ENCODE measurements at regions not wholly inside any gene's neighbourhood (a gene's known extent, or its start where the extent isn't known, plus 50 kb on each side); places are given as distances from the start of the nearest gene placed in this dataset.
"Not testable (repeated sequence)": the region's sequence is repeated elsewhere in the genome, so short reads cannot be mapped to it uniquely, and the experiment has no call there.

DNA sequence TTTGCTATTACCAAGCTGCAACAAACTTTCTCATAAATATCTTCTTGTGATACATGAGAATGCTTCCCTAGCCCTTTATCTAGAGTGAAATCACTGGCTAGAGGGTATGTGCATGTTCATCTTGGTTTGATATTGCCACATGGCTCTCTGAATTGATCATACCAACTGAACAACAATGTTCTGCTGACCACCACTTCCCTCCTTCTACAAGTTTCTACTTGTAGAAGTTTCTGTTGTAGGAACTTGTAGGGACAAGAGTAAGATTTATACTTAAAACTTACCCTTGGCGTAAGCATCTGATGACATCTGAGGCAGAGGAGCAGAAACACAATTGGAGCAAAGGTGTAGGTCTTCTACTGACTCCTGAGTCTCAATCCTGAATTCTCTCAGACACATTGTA, 86.3 kb upstream of the FAM13C start:
- DNase-seq (ENCODE audit: low read depth in 1 of 2, low spot score in 1 of 2): no peak
- Histone ChIP-seq H3K4me1 (ENCODE audit: low read depth) (no peaks in the 10 kb centered on the region), H3K27me3 (no peaks in the 10 kb centered on the region), H3K9me3 (ENCODE audit: low read depth) (no peaks in the 10 kb centered on the region), H3K27ac (no peak overlapping the region), H3K36me3 (no peaks in the 10 kb centered on the region), H3K4me3 (no peak overlapping the region)
- TF ChIP-seq, protein P1, sequence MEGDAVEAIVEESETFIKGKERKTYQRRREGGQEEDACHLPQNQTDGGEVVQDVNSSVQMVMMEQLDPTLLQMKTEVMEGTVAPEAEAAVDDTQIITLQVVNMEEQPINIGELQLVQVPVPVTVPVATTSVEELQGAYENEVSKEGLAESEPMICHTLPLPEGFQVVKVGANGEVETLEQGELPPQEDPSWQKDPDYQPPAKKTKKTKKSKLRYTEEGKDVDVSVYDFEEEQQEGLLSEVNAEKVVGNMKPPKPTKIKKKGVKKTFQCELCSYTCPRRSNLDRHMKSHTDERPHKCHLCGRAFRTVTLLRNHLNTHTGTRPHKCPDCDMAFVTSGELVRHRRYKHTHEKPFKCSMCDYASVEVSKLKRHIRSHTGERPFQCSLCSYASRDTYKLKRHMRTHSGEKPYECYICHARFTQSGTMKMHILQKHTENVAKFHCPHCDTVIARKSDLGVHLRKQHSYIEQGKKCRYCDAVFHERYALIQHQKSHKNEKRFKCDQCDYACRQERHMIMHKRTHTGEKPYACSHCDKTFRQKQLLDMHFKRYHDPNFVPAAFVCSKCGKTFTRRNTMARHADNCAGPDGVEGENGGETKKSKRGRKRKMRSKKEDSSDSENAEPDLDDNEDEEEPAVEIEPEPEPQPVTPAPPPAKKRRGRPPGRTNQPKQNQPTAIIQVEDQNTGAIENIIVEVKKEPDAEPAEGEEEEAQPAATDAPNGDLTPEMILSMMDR (IDR thresholded peaks at IDR 0.05; ENCODE audit: low read depth, low read length): no peak

DNA sequence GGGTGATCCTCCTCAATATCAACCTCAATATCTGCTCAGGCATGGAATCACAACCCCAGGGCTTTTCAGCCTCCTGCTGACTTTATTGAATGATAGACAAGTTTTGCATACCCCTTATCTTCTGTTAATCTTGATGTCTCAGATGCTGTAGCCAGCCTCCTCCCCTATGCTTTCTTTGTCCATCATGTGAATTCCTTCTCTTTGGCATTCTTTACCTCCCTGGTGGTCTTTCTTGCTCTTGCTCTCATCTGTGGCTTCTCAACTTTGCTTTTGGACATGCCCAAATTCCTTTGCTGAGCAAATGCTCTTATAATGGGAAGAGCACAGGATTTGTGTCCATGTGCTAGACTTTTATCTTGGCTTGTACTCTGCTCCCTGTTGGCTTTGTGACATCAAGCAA, 73.4 kb upstream of the FAM13C start:
- H3K36me3 ChIP-seq: no peaks in the 10 kb centered on the region
- TF ChIP-seq, protein P1 (IDR thresholded peaks at IDR 0.05; ENCODE audit: low read depth, low read length): no peak
- H3K27ac ChIP-seq: no peak overlapping the region
- no peaks in the 10 kb centered on the region for H3K4me1 ChIP-seq (ENCODE audit: low read depth)
- no peak overlapping the region for H3K4me3 ChIP-seq
- H3K27me3 ChIP-seq: no peaks in the 10 kb centered on the region
- DNase-seq (ENCODE audit: low read depth in 1 of 2, low spot score in 1 of 2): peak in 1 of 2 donors; percentile 3
- H3K9me3 ChIP-seq (ENCODE audit: low read depth): no peaks in the 10 kb centered on the region

DNA sequence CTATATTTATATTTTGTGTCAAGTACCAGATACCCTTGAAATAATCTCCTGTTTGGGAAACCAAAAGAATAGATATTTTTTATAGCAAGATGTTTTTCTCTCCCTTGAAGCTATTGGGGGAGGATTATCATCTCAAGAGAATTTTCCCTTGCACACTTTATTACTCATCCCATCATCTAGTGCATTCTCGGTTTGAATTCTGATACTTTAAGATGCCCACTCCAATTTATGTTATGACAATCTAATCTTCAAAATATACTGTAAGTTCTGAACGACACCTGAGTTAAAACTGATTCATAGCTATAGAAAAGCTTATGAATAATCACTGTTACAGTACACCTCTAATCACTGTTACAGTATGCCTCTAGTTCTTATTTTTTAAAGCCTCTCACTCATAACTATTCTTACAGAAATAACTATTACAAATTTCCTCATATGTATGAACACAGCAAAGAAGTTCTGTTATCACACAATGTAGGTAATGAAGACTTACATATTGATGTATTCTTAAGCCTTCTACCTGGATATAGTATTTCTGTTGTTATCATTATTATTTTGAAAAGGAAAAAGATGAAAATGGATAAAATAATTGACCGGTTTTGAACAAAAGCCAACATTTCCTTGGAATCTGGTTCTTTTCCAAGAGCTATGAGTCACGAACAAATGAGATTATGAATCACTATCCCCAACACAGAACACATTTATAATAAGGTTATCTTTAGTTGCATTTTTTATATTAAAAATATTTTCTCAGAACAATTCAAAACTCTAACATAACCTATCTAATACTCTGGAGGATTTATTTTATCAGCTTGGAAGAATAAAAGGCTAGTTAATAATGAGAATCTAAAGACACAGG, 72.3 kb upstream of the FAM13C start:
- H3K36me3 ChIP-seq: no peaks in the 10 kb centered on the region
- TF ChIP-seq, protein P1 (IDR thresholded peaks at IDR 0.05; ENCODE audit: low read depth, low read length): no peak
- peak in 1 of 2 donors; percentile 43 for DNase-seq (ENCODE audit: low read depth in 1 of 2, low spot score in 1 of 2)
- H3K27ac ChIP-seq: no peak overlapping the region
- H3K4me3 ChIP-seq: no peak overlapping the region
- no peaks in the 10 kb centered on the region for H3K27me3 ChIP-seq
- no peaks in the 10 kb centered on the region for H3K4me1 ChIP-seq (ENCODE audit: low read depth)
- no peaks in the 10 kb centered on the region for H3K9me3 ChIP-seq (ENCODE audit: low read depth)

DNA sequence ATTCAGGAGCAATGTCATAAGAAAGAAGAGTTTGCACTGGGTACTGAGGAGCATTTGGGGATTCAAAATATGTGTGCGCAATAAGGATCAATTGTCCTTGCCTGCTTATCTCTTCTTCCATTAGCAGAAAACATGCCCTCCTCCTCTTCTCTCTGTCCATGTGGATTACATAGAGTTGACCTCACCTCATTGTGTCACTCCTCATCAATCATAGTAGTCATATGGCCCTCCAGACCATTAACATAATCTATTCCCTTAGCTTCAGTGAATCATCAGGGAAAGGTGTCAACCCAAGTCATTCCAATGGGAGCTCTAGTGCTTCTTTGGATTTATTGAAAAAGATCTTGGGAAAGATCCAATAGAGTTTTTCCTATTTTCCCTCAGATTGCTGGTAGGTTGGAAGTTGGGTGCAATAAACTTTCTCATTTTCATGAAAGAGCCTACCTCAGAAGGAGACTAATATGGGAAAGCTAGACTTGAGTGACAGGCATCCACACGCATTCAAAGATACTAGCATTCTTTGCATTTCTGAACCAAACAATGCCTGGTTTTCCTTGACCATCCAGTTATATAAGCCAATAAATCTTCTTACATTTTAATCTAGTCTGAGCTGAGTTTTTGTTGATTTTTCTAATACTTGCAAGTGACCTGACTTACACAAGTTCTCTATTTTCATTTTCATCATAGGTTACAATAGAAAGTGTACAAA, 71.5 kb upstream of the FAM13C start:
- H3K4me3 ChIP-seq: no peak overlapping the region
- DNase-seq (ENCODE audit: low read depth in 1 of 2, low spot score in 1 of 2): peak in 1 of 2 donors; percentile 5
- H3K27me3 ChIP-seq: no peaks in the 10 kb centered on the region
- no peaks in the 10 kb centered on the region for H3K36me3 ChIP-seq
- no peak overlapping the region for H3K27ac ChIP-seq
- no peaks in the 10 kb centered on the region for H3K9me3 ChIP-seq (ENCODE audit: low read depth)
- H3K4me1 ChIP-seq (ENCODE audit: low read depth): no peaks in the 10 kb centered on the region
- TF ChIP-seq, protein P1 (IDR thresholded peaks at IDR 0.05; ENCODE audit: low read depth, low read length): no peak

DNA sequence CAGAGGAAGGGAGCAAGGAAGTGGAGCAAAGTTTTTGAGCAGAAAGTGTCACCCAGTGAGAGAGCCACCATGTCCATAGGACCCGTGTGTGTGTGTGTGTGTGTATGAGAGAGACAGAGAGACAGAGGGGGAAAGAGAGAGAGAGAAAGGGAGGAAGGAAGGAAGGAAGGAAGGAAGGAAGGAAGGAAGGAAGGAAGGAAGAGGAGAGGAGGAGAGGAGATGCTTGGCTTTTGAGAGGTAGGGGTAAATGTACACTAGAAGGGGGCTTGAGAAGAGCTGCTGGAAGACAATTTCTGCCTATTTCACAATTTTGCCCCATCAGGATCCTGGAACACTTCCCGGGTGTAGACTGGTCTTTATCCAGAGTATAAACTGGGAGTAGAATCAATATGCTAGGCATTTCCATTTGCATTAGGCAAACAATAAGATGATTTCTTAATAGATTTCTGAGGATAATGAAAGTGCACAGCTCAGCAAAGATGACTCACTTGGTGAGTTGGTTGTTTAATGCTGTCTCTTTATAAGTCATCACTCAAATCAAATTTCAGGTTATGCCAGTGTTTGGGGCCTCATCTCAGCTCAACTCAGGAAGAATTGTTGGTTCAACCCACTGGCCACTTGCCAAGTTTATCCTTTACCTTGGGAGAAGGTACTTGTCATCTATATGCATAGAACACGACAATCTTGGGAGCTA, 70.0 kb upstream of the FAM13C start:
- Histone ChIP-seq H3K4me3 (no peak overlapping the region), H3K27ac (no peak overlapping the region), H3K9me3 (ENCODE audit: low read depth) (no peaks in the 10 kb centered on the region), H3K36me3 (no peaks in the 10 kb centered on the region), H3K4me1 (ENCODE audit: low read depth) (no peaks in the 10 kb centered on the region), H3K27me3 (no peaks in the 10 kb centered on the region)
- peak in 1 of 2 donors; percentile 24 for DNase-seq (ENCODE audit: low read depth in 1 of 2, low spot score in 1 of 2)
- TF ChIP-seq, protein P1 (IDR thresholded peaks at IDR 0.05; ENCODE audit: low read depth, low read length): no peak

DNA sequence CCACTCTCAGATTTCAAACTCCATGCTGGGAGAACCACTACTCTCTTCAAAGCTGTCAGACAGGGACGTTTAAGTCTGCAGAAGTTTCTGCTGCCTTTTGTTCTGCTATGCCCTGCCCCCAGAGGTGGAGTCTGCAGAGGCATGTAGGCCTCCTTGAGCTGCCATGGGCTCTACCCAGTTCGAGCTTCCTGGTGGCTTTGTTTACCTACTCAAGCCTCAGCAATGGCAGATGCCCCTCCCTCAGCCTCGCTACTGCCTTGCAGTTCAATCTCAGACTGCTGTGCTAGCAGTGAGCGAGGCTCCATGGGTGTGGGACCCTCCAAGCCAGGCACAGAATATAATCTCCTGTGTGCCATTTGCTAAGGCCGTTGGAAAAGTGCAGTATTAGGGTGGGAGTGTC, 51.4 kb upstream of the FAM13C start:
- not testable (repeated sequence) for H3K4me3 ChIP-seq; H3K36me3 ChIP-seq; DNase-seq (ENCODE audit: low read depth in 1 of 2, low spot score in 1 of 2); H3K9me3 ChIP-seq (ENCODE audit: low read depth); H3K27me3 ChIP-seq; H3K27ac ChIP-seq; H3K4me1 ChIP-seq (ENCODE audit: low read depth)

Data from cardiac muscle cell (in vitro differentiated cells and primary cell).